HPDE6-E6E7 (cell line): ENCODE measurements at regions not wholly inside any gene's neighbourhood (a gene's known extent, or its start where the extent isn't known, plus 50 kb on each side); places are given as distances from the start of the nearest gene placed in this dataset.

ENCODE experiments used
- DNase-seq: peaks from one replicate; pipeline ENCODE4 v3.0.0; 2011; ENCODE audit warnings: missing footprints; ENCODE audit errors: extremely low spot score

DNA sequence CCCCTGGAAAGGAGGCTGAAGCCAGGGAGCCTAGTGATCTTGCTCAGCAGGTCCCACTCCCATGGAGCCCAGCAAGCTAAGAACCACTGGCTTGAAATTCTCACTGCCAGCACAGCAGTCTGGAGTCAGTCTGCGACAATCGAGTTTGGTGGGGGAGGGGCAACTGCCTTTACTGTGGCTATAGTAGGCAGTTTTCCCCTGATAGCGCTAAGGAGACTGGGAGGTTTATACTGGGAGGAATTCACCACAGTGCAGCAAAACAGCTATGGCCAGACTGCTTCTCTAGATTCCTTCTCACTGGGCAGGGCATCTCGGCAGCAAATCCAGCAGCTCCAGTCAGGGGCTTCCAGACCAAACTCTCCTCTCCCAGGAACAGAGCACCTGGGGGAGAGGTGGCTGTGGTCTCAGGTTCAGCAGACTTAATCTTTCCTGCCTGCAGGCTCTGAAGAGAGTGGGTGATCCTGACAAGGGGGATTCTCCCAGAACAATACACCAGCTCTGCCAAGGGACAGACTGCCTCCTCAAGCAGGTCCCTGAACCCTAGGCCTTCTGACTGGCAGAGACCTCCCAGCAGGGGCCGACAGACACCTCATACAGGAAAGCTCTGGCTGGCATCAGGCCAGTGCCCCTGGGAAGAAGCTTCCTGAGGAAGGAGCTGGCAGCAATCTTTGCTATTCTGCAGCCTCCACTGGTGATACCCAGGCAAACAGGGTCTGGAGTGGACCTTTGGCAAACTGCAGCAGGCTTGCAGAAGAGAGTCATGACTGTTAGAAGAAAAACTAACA is 548.5 kb upstream of the NEGR1 start:
- DNase-seq = no peak

GRCh38 chr1:72827278-72827677 is 544.9 kb upstream of the NEGR1 start:
- DNase-seq = peak; percentile 10

GRCh38 chr1:72804541-72804940 is 522.2 kb upstream of the NEGR1 start:
- no peak for DNase-seq

DNA sequence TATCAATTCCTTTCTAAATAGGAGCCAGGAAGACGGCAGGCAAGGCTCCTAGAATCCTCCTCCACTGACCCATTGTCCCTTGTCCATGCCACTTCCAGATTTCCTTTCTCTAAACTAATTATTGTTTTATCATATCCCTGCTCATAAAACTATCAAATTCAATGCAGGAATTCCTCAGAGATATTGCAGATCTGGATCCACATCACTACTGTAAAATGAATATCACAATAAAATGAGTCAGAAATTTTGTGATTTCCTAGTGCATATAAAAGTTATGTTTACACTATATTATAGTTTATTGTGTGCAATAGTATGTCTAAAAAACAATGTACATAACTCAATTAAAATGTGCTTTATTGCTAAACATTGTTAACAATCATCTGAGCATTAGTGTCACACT is 498.7 kb upstream of the NEGR1 start:
- DNase-seq = no peak

DNA sequence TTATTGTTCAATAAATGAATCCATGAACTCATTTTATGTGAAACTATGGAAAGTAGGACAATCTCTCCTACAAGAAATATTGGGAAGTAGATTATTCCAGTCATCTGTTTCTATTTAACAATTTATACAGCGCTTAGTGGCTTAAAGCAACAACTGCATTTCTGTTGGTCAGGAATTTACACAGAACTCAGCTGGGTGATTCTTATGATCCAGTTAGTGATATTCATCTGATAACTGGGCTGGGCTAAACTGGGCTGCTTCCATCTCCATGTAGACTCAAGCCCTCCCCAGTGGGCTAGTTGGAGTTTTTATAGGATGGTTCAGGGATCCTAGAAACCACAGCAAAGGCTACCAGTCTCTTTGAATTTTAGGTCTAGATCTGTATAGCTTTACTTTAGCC is 497.9 kb upstream of the NEGR1 start:
- no peak for DNase-seq

GRCh38 chr1:72777918-72778317 is 495.6 kb upstream of the NEGR1 start:
- DNase-seq = no peak

DNA sequence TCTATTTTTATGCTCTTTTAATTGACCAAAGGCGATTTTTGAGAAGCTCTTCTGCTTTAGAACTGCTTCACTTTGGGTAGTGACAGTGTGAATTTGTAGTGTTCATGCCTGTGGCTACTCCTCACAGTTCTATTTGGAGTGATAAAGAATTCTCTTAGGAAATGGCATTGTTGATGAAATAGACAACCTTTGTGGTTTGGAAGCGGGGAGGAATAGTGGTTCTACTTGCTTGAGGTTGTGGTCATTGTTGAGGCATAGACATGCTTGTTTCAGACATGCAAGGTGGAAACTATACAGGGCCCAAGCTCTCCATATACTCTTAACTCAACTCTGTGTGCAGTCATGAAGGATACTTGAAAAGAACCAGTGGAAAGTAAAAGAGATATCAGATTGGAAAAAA is 481.1 kb upstream of the NEGR1 start:
- no peak for DNase-seq

DNA sequence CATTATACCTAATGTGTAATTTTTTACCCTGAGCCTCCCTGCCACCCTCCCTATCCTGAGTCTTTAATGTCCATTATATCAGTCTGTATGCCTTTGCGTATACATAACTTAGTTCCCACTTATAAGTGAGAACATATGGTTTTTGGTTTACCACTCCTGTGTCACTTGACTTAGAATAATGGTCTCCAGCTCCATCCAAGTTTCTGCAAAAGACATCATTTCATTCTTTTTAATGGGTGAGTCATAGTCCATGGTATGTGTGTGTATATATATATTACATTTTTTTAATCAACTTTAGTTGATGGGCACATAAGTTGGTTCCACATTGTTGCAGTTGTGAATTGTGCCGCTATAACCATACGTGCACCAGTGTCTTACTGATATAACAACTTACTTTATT is 477.1 kb upstream of the NEGR1 start:
- no peak for DNase-seq

DNA sequence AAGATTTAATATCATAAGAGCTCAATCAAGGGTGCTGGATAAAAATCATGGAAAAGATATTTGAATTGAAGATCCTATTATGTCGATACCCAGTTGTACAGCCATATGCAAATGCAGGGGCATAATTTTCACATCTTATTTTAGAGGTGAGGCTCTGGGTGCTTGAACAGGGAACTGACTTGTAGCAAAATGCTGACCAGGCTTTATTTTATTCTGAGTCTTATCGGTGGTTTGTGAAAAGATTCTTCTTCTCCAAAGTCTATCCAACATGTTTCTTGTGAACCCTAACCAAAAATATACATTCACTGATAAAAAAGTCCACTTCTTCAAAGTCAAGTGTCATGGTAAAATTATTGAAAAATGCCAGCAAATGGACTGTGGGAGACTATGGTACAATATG is 475.5 kb upstream of the NEGR1 start:
- DNase-seq = no peak

DNA sequence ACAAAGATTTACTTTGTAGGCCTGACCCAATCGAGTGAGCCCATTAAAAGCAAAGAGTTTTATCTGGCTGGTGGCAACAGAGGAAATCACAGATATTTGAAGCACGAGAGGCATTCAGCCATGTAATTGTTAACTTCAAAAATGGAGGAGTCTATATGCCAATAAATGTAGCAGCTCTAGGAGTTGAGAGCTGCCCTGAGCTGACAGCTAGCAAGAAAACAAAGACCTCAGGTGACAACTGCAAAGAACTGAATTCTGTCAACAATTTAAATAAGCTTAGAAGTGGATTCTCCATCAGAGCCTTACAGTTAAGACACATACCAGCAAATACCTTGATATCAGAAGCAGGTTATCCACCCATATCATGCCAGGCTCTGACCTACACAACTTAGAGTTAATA is 463.1 kb upstream of the NEGR1 start:
- DNase-seq = no peak

DNA sequence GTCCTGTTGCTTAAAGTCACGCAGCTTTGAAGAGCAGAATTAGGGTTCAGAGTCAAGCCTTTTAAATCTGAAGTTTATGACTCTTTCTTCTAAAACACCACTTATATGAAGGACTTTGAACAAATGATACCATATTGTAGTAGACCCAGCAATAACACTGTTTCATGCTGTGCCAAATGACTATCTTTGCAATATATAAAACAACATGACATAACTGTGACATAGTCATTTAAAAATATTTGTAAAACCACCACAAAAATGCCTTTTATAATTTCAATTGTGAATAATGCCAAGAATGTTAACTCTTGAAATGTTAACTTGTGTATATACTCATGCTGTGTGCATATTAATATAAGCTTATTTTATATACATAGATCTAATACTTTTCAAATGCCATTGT is 452.1 kb upstream of the NEGR1 start:
- no peak for DNase-seq

DNA sequence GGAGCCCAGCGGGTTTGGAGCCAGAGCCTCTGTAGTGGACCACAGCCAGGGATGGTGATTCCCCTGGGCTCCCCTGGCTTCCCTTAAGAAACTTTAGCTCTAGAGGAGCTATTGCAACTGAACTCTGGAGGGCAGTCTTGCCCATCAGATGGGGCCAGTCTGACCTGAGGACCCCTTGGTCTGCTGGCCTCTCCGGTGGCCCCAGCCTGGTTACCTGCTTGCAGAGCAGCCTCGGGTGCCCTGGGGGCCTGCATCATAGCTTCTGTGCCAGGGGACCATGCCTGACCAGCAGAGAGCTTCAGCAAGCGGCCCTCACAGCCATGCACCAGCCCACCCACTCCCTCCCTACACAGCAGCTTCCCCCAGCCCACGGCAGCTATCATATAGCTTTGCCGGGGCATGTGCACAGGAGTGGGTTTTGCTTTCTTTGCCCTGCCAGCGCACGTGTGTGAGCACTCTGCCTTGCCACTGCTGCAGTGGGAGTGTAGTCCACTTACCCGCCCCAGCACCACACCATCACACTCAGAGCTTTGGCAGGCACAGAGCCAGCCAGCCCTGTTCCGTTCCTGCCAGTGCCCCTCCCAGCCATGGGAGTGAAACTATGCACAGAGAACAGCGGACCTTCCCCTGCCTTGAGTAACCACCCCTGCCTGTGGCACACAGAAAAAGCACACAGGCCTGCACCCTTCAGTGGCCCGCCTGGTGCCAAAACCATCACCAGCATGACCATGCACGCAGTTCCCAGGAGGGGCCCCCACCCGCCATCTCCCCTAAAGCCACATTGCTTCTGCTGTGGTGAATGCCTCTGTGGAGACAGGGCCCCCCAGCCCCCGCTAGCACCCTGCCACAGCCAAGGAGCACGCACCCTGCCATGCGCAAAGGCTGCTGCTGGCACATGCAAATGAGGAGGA is 442.9 kb upstream of the NEGR1 start:
- no peak for DNase-seq

GRCh38 chr1:72705921-72706320 is 423.6 kb upstream of the NEGR1 start:
- DNase-seq = no peak

DNA sequence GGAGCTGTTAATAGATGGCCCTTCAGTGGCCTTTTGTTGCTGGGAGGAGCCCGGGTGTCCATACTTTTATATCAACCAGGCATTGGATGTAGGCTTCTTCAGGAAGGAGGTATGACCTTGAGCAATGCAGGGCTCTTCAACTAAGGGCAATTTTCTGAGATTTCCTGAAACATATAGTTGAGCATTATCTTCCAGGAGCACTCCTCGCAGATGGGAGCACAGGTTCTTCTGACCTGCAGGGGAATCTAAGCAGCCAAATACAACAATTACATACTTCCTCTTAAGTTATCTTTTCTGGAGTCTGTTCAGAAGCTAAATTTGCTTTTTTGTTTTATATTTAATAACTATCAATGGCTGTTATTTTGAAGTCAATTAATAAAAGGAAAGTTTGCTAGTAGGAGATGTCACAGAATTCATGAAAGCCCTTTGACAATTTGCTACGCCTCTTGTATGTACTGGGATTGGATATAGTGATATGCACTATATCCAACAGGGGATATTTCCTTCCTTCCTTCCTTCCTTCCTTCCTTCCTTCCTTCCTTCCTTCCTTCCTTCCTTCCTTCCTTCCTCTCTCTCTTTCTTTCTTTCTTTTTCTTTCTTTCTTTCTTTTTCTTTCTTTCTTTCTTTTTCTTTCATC is 422.6 kb upstream of the NEGR1 start:
- no peak for DNase-seq

- no peak for DNase-seq
Measured at GRCh38 chr1:72697410-72697809, 415.1 kb upstream of the NEGR1 start.

GRCh38 chr1:72693899-72694298 is 411.6 kb upstream of the NEGR1 start:
- DNase-seq = no peak

DNA sequence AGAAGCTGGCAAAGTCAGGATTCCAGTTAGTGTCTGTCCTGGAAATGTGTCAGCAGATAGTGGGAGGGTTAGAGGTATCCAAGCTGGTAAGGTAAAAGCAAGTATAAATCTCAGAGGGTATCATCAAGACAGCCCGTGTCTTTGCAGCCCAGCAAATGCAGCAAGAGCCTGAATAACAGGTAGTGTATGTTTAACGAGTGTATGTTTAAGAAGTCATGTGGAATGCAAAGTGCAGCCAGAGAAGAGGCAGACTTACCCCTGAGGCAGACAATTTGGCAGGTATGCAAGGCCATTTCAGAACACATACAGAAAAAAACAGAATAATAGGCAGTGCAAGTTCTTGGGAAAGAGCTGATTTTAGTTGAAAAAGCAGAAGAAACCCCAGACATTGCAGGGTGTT is 411.0 kb upstream of the NEGR1 start:
- no peak for DNase-seq

DNA sequence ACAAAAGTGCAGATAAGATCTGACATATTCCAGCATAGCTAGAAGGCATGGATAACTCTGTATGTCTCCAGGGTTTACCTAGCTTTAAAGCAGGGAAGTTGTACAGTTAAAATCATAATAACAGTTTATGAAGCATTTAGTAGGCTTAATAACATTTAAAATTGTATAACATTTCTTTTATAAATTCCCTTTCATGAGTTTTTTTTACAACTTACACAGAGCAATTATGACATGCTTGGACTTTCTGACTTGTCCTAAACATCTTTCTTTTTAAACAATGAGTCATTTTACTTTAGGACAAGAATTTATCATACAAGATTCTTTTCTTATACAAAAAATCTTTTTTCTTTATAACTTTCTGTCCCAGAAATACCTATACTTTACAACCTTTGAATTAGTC is 408.5 kb upstream of the NEGR1 start:
- no peak for DNase-seq

DNA sequence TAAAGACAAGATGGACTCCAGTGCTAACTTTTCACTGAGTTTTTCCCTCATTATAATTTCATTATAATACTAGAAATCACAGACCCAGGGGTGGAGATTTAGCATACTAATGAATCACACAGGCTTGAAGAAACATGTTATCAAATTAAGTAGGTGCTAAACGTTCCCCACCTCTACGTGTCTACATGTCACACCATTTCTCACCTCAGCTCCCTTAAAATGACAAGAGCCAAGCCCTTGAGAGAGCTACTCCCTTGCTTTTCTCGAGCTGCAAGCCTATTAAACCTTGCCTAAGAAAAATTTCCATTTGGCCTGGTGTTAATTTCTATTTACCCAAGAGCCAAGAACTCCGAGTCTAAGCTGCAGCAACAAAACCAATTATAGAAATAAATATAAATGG is 396.3 kb upstream of the NEGR1 start:
- DNase-seq = no peak

- no peak for DNase-seq
Measured at GRCh38 chr1:72670902-72671301, 388.6 kb upstream of the NEGR1 start.

GRCh38 chr1:72662918-72663317 is 380.6 kb upstream of the NEGR1 start:
- no peak for DNase-seq

DNA sequence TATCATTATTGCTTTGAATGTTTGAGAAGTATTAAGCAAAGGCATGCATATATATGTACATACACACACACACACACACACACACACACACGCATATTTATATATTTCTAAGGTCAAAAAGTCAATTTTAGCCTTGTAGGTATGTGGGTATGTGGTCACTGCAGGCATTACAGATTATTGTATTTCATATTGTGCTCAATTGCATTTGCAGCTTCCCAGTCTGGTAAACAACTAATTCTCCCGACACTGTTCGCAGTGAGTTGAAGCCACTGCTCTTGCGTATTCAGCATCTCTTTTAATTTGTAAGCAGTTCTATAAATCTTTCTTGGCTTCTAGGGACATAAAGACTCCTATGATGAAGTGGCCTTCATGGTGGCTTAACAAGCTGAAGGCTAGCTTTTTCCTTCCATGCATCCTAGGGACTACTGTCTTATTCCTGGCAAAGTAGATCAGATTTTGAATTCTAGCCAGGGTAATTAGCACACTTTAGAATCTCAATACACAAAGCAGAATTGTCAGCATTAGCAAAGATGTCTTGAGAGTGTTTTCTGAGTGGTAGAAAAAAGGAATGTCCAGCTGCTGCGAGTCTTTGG is 368.6 kb upstream of the NEGR1 start:
- no peak for DNase-seq
